Suppressor macrophage (primary cell): ENCODE measurements at regions not wholly inside any gene's neighbourhood (a gene's known extent, or its start where the extent isn't known, plus 50 kb on each side); places are given as distances from the start of the nearest gene placed in this dataset.
"Not testable (repeated sequence)": the region's sequence is repeated elsewhere in the genome, so short reads cannot be mapped to it uniquely, and the experiment has no call there.

Source experiments
- DNase-seq, 4 experiments: peaks; one replicate each; pipeline ENCODE4 v3.0.0-alpha.2; 2020 to 2022

DNA sequence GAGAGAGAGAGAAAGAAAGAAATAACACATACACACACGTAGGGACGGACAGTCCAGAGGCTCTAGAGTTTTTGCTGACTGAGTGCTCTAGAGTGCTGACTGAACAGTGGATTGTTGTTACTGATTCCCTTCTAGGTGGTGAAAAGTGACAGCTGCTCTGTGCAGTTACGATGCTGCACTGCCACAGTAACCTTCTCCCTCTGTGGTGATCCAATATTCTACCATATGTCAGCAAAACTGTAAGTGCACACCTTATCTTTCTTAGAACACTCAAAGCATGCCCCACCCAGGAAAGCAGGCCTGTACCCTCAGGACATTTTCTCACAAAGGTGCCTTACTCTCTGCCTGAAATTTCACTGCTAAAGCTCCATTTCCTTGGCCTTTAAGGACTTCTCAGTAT is 1023.5 kb downstream of the TYW1 start:
- no peak for DNase-seq

- no peak for DNase-seq
These were observed 1028.7 kb downstream of the TYW1 start for GRCh38 chr7:68025369-68025768.

DNA sequence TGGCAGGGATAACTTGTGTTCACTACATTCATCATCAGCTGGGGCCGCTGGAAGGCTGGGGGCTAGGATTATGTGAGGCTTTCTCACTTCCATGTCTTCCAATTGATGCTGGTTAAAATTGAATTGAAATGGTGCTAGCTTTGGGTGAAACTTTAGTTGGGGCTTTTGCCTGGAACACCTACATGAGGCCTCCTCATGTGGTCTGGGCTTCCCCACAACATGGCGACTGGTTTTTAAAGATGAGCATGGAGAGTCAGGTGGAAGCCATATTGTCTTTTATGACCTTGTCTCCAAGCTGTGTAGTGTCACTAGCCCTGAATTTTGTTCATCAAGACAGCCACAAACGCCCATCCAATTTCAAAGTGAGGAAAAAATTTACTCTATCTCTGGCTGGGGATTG is 1033.9 kb downstream of the TYW1 start:
- DNase-seq = no peak

DNA sequence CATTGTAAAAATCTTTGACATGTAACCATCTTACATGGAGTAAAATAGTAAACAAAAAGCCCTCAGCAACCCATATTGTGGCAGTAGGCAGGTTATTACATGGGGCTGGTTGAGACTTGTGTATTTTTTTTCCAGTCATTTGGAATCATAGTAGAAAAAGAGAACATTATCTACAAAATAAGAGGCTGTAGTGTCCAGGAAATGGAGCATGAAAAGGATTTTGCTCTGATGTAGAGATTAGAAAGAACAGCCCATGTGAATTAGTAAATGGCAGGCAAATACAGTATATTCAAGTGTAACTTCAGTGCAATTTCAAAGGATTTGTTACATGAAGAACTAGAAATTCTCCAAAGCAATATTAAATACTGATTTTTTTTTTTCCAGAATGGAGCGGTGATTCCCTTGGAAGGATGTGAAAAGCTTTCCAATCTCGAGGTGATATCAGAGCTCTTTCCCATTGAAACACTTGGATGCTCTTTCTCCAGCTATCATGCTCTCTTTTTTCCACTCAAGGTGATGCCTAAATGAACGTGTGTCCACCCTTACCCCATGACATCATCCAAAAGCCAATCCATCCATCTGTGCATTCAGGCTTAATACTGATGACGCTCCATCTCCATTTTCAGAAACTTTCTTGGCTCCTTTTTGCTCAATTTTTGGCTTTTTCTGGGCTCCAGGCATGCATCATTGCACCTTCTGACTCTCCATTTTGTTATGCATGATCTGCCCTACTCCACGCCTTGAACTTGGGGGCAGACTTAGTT is 1034.7 kb downstream of the TYW1 start:
- no peak for DNase-seq

- no peak for DNase-seq
These were observed 1042.1 kb downstream of the TYW1 start for GRCh38 chr7:68038621-68039314.

GRCh38 chr7:68041554-68041953 is 1044.9 kb downstream of the TYW1 start:
- no peak for DNase-seq

DNA sequence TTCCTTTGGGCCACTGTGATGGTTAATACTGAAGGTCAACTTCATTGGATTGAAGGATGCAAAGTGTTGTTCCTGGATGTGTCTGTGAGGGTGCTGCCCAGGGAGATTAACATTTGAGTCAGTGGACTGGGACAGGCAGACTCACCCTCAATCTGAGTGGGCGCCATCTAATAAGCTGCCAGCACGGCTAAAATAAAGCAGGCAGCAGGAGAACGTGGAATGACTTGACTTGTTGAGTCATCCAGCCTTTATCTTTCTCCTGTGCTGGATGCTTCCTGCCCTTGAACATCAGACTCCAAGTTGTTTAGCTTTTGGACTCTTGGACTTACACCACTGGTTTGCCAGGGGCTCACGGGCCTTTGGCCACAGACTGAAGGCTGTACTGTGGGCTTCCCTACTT is 1046.9 kb downstream of the TYW1 start:
- DNase-seq = no peak

DNA sequence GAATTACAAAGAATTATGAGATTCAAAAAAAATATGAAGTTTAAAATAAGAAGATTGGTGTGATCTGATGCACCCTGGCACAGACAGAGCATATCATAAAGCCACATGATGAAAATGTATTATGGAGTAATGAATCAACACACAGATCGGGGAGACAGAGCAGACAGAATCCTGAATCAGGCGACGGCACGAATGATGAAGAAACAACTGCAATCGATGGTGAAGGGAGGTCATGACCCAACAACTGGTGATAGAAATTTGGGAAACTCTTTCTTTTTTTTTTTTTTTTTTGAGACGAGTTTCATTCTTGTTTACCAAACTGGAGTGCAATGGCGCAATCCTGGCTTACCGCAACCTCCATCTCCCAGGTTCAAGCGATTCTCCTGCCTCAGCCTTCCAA is 1054.0 kb downstream of the TYW1 start:
- DNase-seq = no peak

GRCh38 chr7:68058014-68058413 is 1061.4 kb downstream of the TYW1 start:
- DNase-seq = no peak

- DNase-seq = peak in 1 of 4 experiments; percentile 1
These were observed 1066.5 kb downstream of the TYW1 start for GRCh38 chr7:68063171-68063570.

GRCh38 chr7:68065581-68065980 is 1068.9 kb downstream of the TYW1 start:
- no peak for DNase-seq

- DNase-seq = no peak
These were observed 1071.2 kb downstream of the TYW1 start for GRCh38 chr7:68067845-68068244.

GRCh38 chr7:68070992-68071391 is 1074.4 kb downstream of the TYW1 start:
- DNase-seq = no peak

- no peak for DNase-seq
These were observed 1077.1 kb downstream of the TYW1 start for GRCh38 chr7:68073701-68074100.

GRCh38 chr7:68074242-68074641 is 1077.6 kb downstream of the TYW1 start:
- DNase-seq = no peak

- DNase-seq = no peak
These were observed 1081.6 kb downstream of the TYW1 start for GRCh38 chr7:68078157-68078710.

GRCh38 chr7:68082066-68082960 is 1085.7 kb downstream of the TYW1 start:
- DNase-seq = not testable (repeated sequence)

- DNase-seq = not testable (repeated sequence)
These were observed 1086.5 kb downstream of the TYW1 start for GRCh38 chr7:68082961-68083657.

DNA sequence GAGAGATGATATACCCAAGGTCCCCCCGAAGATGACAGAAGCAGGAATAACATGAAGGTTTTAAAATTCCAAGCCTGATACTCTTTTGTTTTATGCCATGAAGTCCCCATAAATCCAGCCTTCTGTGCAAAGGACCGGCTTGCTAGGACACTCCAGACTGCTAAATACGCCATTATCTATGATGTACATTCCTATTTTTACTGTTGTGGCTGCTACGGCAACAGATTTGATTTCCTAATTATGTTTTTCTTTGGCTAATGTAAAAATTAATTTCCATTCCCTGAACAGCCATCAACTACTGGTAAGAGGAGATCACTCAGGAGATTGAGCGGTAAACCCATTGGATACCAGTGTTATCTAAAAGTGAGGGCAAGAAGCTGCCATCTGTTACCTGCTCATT is 1090.8 kb downstream of the TYW1 start:
- DNase-seq = no peak

- no peak for DNase-seq
These were observed 1092.2 kb downstream of the TYW1 start for GRCh38 chr7:68088879-68089278.

DNA sequence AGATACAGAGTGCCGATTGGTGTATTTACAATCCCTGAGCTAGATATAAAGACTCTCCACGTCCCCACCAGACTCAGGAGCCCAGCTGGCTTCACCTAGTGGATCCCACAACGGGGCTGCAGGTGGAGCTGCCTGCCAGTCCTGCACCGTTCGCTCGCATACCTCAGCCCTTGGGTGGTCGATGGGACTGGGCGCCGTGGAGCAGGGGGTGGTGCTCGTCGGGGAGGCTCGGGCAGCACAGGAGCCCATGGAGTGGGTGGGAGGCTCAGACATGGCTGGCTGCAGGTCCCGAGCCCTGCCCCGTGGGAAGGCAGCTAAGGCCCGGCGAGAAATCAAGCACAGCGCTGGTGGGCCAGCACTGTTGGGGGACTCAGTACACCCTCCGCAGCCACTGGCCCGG is 1093.6 kb downstream of the TYW1 start:
- not testable (repeated sequence) for DNase-seq

DNA sequence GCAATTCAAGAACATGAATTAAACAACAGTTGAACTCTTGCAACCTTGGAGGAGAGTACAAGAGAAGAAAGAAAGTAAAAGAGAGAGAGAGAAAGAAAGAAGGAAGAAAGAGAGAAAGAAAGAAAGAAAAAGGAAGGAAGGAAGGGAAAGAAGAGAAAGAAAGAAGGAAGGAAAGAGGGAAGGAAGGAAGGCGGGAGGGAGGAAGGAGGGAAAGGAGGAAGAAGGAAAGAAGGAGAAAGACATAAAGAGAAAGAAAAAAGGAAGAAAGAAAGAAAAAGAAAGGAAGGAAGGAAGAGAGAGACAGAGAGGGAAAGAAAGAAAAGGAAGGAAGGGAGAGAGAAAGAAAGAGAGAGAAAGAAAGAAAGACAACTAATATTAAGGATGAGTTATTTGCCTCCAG is 1106.7 kb downstream of the TYW1 start:
- no peak for DNase-seq
